ENCODE measurements at regions not wholly inside any gene's neighbourhood (a gene's known extent, or its start where the extent isn't known, plus 50 kb on each side); places are given as distances from the start of the nearest gene placed in this dataset.

- no peak overlapping the region for H3K27ac ChIP-seq
- peaks cover 0 to 1% (median 0%) of the 10 kb centered on the region in 4 donors for H3K9me3 ChIP-seq
- H3K36me3 ChIP-seq, result no peaks in the 10 kb centered on the region
- H3K4me3 ChIP-seq, result no peak overlapping the region
- no peaks in the 10 kb centered on the region for H3K27me3 ChIP-seq
- TF ChIP-seq POLR2AphosphoS5 (IDR thresholded peaks at IDR 0.05) (no peak), EP300 (IDR thresholded peaks at IDR 0.05) (no peak), CTCF (IDR thresholded peaks at IDR 0.05) (no peak), POLR2A (IDR thresholded peaks at IDR 0.05) (no peak)
- no peak for DNase-seq
- intact Hi-C loops (cut with DNase I), result no loop called here
- 64 to 80% methylated on average over 1 of the region's 1 CpG for WGBS, 2 donors
- no peaks in the 10 kb centered on the region for H3K4me1 ChIP-seq
Observed at GRCh38 chr1:221794935-221795334, 53.0 kb upstream of the DUSP10 start.

GRCh38 chr1:221794079-221794670 is 52.3 kb upstream of the DUSP10 start:
- Histone ChIP-seq H3K4me3 (no peak overlapping the region), H3K27me3 (no peaks in the 10 kb centered on the region), H3K4me1 (no peaks in the 10 kb centered on the region), H3K36me3 (no peaks in the 10 kb centered on the region), H3K27ac (no peak overlapping the region), H3K9me3 (no peaks in the 10 kb centered on the region)
- no peak for DNase-seq
- 23 to 45% methylated on average over 2 of the region's 2 CpGs for WGBS, 2 donors
- TF ChIP-seq CTCF (IDR thresholded peaks at IDR 0.05), result no peak
- TF ChIP-seq POLR2A (IDR thresholded peaks at IDR 0.05), result no peak
- no peak for TF ChIP-seq POLR2AphosphoS5 (IDR thresholded peaks at IDR 0.05)
- no peak for TF ChIP-seq EP300 (IDR thresholded peaks at IDR 0.05)
- intact Hi-C loops (cut with DNase I), result no loop called here

GRCh38 chr1:221793439-221794078 is 51.7 kb upstream of the DUSP10 start:
- no peaks in the 10 kb centered on the region for H3K36me3 ChIP-seq
- no peak for DNase-seq
- H3K27ac ChIP-seq, result no peak overlapping the region
- WGBS, 2 donors, result 60 to 61% methylated on average over 3 of the region's 3 CpGs
- no peaks in the 10 kb centered on the region for H3K9me3 ChIP-seq
- no peaks in the 10 kb centered on the region for H3K27me3 ChIP-seq
- TF ChIP-seq EP300 (IDR thresholded peaks at IDR 0.05), result no peak
- TF ChIP-seq POLR2A (IDR thresholded peaks at IDR 0.05), result no peak
- no peak for TF ChIP-seq POLR2AphosphoS5 (IDR thresholded peaks at IDR 0.05)
- TF ChIP-seq CTCF (IDR thresholded peaks at IDR 0.05), result no peak
- intact Hi-C loops (cut with DNase I), result no loop called here
- no peaks in the 10 kb centered on the region for H3K4me1 ChIP-seq
- no peak overlapping the region for H3K4me3 ChIP-seq

GRCh38 chr1:221791846-221792245 is 50.0 kb upstream of the DUSP10 start:
- no peak overlapping the region for H3K27ac ChIP-seq
- no peaks in the 10 kb centered on the region for H3K27me3 ChIP-seq
- H3K36me3 ChIP-seq, result no peaks in the 10 kb centered on the region
- H3K4me3 ChIP-seq, result no peak overlapping the region
- intact Hi-C loops (cut with DNase I), result no loop called here
- H3K4me1 ChIP-seq, result no peaks in the 10 kb centered on the region
- TF ChIP-seq POLR2A (IDR thresholded peaks at IDR 0.05) (no peak), POLR2AphosphoS5 (IDR thresholded peaks at IDR 0.05) (no peak), CTCF (IDR thresholded peaks at IDR 0.05) (no peak), EP300 (IDR thresholded peaks at IDR 0.05) (no peak)
- no peaks in the 10 kb centered on the region for H3K9me3 ChIP-seq
- DNase-seq, result no peak
- 77 to 87% methylated on average over 2 of the region's 2 CpGs for WGBS, 2 donors

Small RNA genes in the stretch of these regions (small RNA-seq; reads per million reads assigned to genes)
- gene RNU6-403P, result 0 reads per million in 3 donors

Data from sigmoid colon (tissue), 6 donors.